Neuronal stem cell (in vitro differentiated cells): ENCODE measurements at regions not wholly inside any gene's neighbourhood (a gene's known extent, or its start where the extent isn't known, plus 50 kb on each side); places are given as distances from the start of the nearest gene placed in this dataset.

Experiments used
- DNase-seq: peaks from one replicate; pipeline ENCODE4 v3.0.0-alpha.2; 2013; ENCODE audit warnings: low spot score
- H2AFZ ChIP-seq: one replicate; pipeline ENCODE4 v1.6.1; 2013; ENCODE audit warnings: mild to moderate bottlenecking, low read length, inconsistent platforms
- H2AK5ac ChIP-seq: 2 replicates; pipeline ENCODE4 v1.6.1; 2013; ENCODE audit warnings: low read depth, mild to moderate bottlenecking, inconsistent platforms, low read length, moderate library complexity, mixed read lengths
- H2BK120ac ChIP-seq: 2 replicates; pipeline ENCODE4 v1.6.1; 2013; ENCODE audit warnings: low read depth, mild to moderate bottlenecking, inconsistent platforms, low read length, moderate library complexity, mixed read lengths
- H2BK12ac ChIP-seq: one replicate; pipeline ENCODE4 v1.6.1; 2013; ENCODE audit warnings: low read length, inconsistent platforms
- H2BK15ac ChIP-seq: 2 replicates; pipeline ENCODE4 v1.6.1; 2013; ENCODE audit warnings: mild to moderate bottlenecking, low read length, inconsistent platforms, mixed read lengths
- H2BK5ac ChIP-seq: one replicate; pipeline ENCODE4 v1.6.1; 2013; ENCODE audit warnings: inconsistent platforms, mild to moderate bottlenecking, low read length, moderate library complexity
- H3K14ac ChIP-seq: one replicate; pipeline ENCODE4 v1.6.1; 2013; ENCODE audit warnings: low read length, inconsistent platforms
- H3K18ac ChIP-seq: 2 replicates; pipeline ENCODE4 v1.6.1; 2013; ENCODE audit warnings: low read length, inconsistent platforms
- H3K23ac ChIP-seq: 2 replicates; pipeline ENCODE4 v1.6.1; 2013; ENCODE audit warnings: low read depth, mild to moderate bottlenecking, mixed read lengths, low read length, inconsistent platforms; ENCODE audit not compliant: poor library complexity
- H3K27ac ChIP-seq: replicated peaks from 3 replicates; pipeline ENCODE4 v1.5.1; 2013; ENCODE audit warnings: low read length, inconsistent platforms
- H3K27me3 ChIP-seq, 3 experiments: 2 replicates each; pipeline ENCODE4 v1.6.1; 2013; ENCODE audit warnings: low read length in 3 of 3, mild to moderate bottlenecking in 2 of 3, inconsistent platforms in 1 of 3, low read depth in 1 of 3, mixed read lengths in 1 of 3, moderate library complexity in 1 of 3; ENCODE audit not compliant: control insufficient read depth in 3 of 3, insufficient read depth in 3 of 3
- H3K36me3 ChIP-seq, 2 donors: replicated peaks in 1 of 2; 2 replicates each; pipeline ENCODE4 v1.6.1; 2013; ENCODE audit warnings: low read length in 2 of 2; ENCODE audit not compliant: control insufficient read depth in 2 of 2, insufficient read depth in 2 of 2
- H3K4ac ChIP-seq: 2 replicates; pipeline ENCODE4 v1.6.1; 2013; ENCODE audit warnings: inconsistent platforms, mild to moderate bottlenecking, low read length, moderate library complexity
- H3K4me1 ChIP-seq, 2 donors: 1 replicate in 1 of 2; 2 replicates in 1 of 2; pipeline ENCODE4 v1.6.1; 2013; ENCODE audit warnings: low read length in 2 of 2, low read depth in 1 of 2; ENCODE audit not compliant: control insufficient read depth in 2 of 2, insufficient read depth in 1 of 2
- H3K4me2 ChIP-seq: one replicate; pipeline ENCODE4 v1.6.1; 2013; ENCODE audit warnings: mild to moderate bottlenecking, low read length, inconsistent platforms; ENCODE audit not compliant: insufficient read depth, poor library complexity, severe bottlenecking
- H3K4me3 ChIP-seq, 2 donors: 2 replicates each; pipeline ENCODE4 v1.5.1; 2013; ENCODE audit warnings: low read length in 2 of 2, mild to moderate bottlenecking in 2 of 2, inconsistent platforms in 1 of 2, moderate library complexity in 1 of 2
- H3K79me1 ChIP-seq: one replicate; pipeline ENCODE4 v1.6.1; 2013; ENCODE audit warnings: low read depth, mild to moderate bottlenecking, inconsistent platforms, low read length, moderate library complexity
- H3K9ac ChIP-seq: one replicate; pipeline ENCODE4 v1.6.1; 2013; ENCODE audit warnings: mild to moderate bottlenecking, low read depth, low read length, inconsistent platforms; ENCODE audit not compliant: poor library complexity
- H3K9me3 ChIP-seq, 2 donors: replicated peaks in 1 of 2; 2 replicates each; pipeline versions ENCODE3 to v1.6.1; 2013; ENCODE audit warnings: low read length in 2 of 2, mild to moderate bottlenecking in 2 of 2, inconsistent platforms in 1 of 2, low read depth in 1 of 2, mixed read lengths in 1 of 2, moderate library complexity in 1 of 2; ENCODE audit not compliant: control insufficient read depth in 2 of 2, insufficient read depth in 1 of 2
- H4K8ac ChIP-seq: one replicate; pipeline ENCODE4 v1.6.1; 2013; ENCODE audit warnings: low read depth, mild to moderate bottlenecking, inconsistent platforms, low read length, moderate library complexity
- H4K91ac ChIP-seq: one replicate; pipeline ENCODE4 v1.6.1; 2013; ENCODE audit warnings: low read length, low read depth, mild to moderate bottlenecking, inconsistent platforms; ENCODE audit not compliant: poor library complexity
- WGBS, 2 donors: extraction: QIAGEN DNeasy Blood & Tissue Kit; methylation state at CpG; one replicate each; pipeline ENCODE4 v1.1.7; 2013; ENCODE audit warnings: missing lambda C conversion rate in 2 of 2, mixed read lengths in 1 of 2; ENCODE audit not compliant: insufficient read length in 2 of 2, insufficient replicate concordance in 1 of 2; ENCODE audit errors: extremely low coverage in 2 of 2; 5-methylcytosine and 5-hydroxymethylcytosine counted together

GRCh38 chr21:27221077-27221476 lies 254.2 kb upstream of the ADAMTS5 start:
- no CpG with 5 or more reads among the region's 2 CpGs for WGBS, 2 donors
- DNase-seq, result no peak
- H4K91ac ChIP-seq, result no peak overlapping the region
- H3K14ac ChIP-seq, result no peak overlapping the region
- peaks cover 0 to 1% of the 10 kb centered on the region in 2 donors for H3K4me1 ChIP-seq
- no peak overlapping the region for H3K4me2 ChIP-seq
- no peak overlapping the region for H4K8ac ChIP-seq
- H3K36me3 ChIP-seq, result no peaks in the 10 kb centered on the region
- no peak overlapping the region for H3K27ac ChIP-seq
- H2AFZ ChIP-seq, result no peak overlapping the region
- no peak overlapping the region for H2BK15ac ChIP-seq
- H2BK120ac ChIP-seq, result no peak overlapping the region
- H3K4ac ChIP-seq, result no peak overlapping the region
- H3K4me3 ChIP-seq, result no peak overlapping the region
- no peaks in the 10 kb centered on the region for H3K9me3 ChIP-seq
- H3K9ac ChIP-seq, result no peak overlapping the region
- no peaks in the 10 kb centered on the region for H3K79me1 ChIP-seq
- H2BK5ac ChIP-seq, result no peak overlapping the region
- no peak overlapping the region for H3K23ac ChIP-seq
- no peak overlapping the region for H3K18ac ChIP-seq
- H2BK12ac ChIP-seq, result no peak overlapping the region
- H2AK5ac ChIP-seq, result no peak overlapping the region
- no peaks in the 10 kb centered on the region for H3K27me3 ChIP-seq

GRCh38 chr21:27220416-27220815 lies 253.5 kb upstream of the ADAMTS5 start:
- Histone ChIP-seq H2BK12ac (no peak overlapping the region), H3K36me3 (no peaks in the 10 kb centered on the region), H3K18ac (no peak overlapping the region), H3K4me1 (peaks cover under 1 to 1% of the 10 kb centered on the region in 2 donors), H3K27me3 (no peaks in the 10 kb centered on the region), H2BK120ac (no peak overlapping the region), H2BK15ac (no peak overlapping the region), H4K8ac (no peak overlapping the region), H3K23ac (no peak overlapping the region), H2AK5ac (no peak overlapping the region), H3K79me1 (no peaks in the 10 kb centered on the region), H3K4ac (no peak overlapping the region), H3K14ac (no peak overlapping the region), H3K4me3 (no peak overlapping the region), H3K9me3 (no peaks in the 10 kb centered on the region), H4K91ac (no peak overlapping the region), H3K4me2 (no peak overlapping the region), H2AFZ (no peak overlapping the region), H3K9ac (no peak overlapping the region), H2BK5ac (no peak overlapping the region), H3K27ac (no peak overlapping the region)
- DNase-seq, result no peak

- H3K4me3 ChIP-seq, result no peak overlapping the region
- no peak for DNase-seq
- H2BK120ac ChIP-seq, result no peak overlapping the region
- WGBS, 2 donors, result no CpG with 5 or more reads among the region's 2 CpGs
- no peak overlapping the region for H4K8ac ChIP-seq
- H3K79me1 ChIP-seq, result no peaks in the 10 kb centered on the region
- H3K27ac ChIP-seq, result no peak overlapping the region
- H3K4me2 ChIP-seq, result no peak overlapping the region
- no peak overlapping the region for H3K9ac ChIP-seq
- no peak overlapping the region for H3K23ac ChIP-seq
- H3K36me3 ChIP-seq, result no peaks in the 10 kb centered on the region
- no peaks in the 10 kb centered on the region for H3K27me3 ChIP-seq
- no peaks in the 10 kb centered on the region for H3K9me3 ChIP-seq
- peaks cover 3% of the 10 kb centered on the region in 2 donors for H3K4me1 ChIP-seq
- no peak overlapping the region for H2BK12ac ChIP-seq
- no peak overlapping the region for H4K91ac ChIP-seq
- no peak overlapping the region for H2AK5ac ChIP-seq
- no peak overlapping the region for H3K14ac ChIP-seq
- H2BK15ac ChIP-seq, result no peak overlapping the region
- no peak overlapping the region for H2AFZ ChIP-seq
- H3K4ac ChIP-seq, result no peak overlapping the region
- no peak overlapping the region for H3K18ac ChIP-seq
- H2BK5ac ChIP-seq, result no peak overlapping the region
Measured at GRCh38 chr21:27219068-27219467, 252.2 kb upstream of the ADAMTS5 start.

- H2AFZ ChIP-seq, result no peak overlapping the region
- no peak overlapping the region for H4K91ac ChIP-seq
- H3K9me3 ChIP-seq, result no peaks in the 10 kb centered on the region
- no peak overlapping the region for H3K4me2 ChIP-seq
- no peak overlapping the region for H2BK12ac ChIP-seq
- no peak overlapping the region for H2AK5ac ChIP-seq
- H3K4ac ChIP-seq, result no peak overlapping the region
- no peak overlapping the region for H3K27ac ChIP-seq
- no peak for DNase-seq
- H2BK15ac ChIP-seq, result no peak overlapping the region
- no peak overlapping the region for H3K4me3 ChIP-seq
- no peak overlapping the region for H3K14ac ChIP-seq
- no peak overlapping the region for H4K8ac ChIP-seq
- peaks cover 3% of the 10 kb centered on the region in 2 donors for H3K4me1 ChIP-seq
- H3K18ac ChIP-seq, result no peak overlapping the region
- no peak overlapping the region for H2BK5ac ChIP-seq
- H2BK120ac ChIP-seq, result no peak overlapping the region
- no peaks in the 10 kb centered on the region for H3K27me3 ChIP-seq
- H3K79me1 ChIP-seq, result no peaks in the 10 kb centered on the region
- H3K9ac ChIP-seq, result no peak overlapping the region
- H3K23ac ChIP-seq, result no peak overlapping the region
- no peaks in the 10 kb centered on the region for H3K36me3 ChIP-seq
Measured at GRCh38 chr21:27213303-27213702, 246.4 kb upstream of the ADAMTS5 start.
